Mesothelial cell of epicardium (in vitro differentiated cells): ENCODE measurements at regions not wholly inside any gene's neighbourhood (a gene's known extent, or its start where the extent isn't known, plus 50 kb on each side); places are given as distances from the start of the nearest gene placed in this dataset.

Experiments
- DNase-seq, 2 experiments: peaks; one replicate each; pipeline ENCODE4 v3.0.0; 2021; ENCODE audit warnings: low spot score in 2 of 2; ENCODE audit not compliant: unreplicated experiment in 2 of 2
- H3K27ac Mint-ChIP-seq: 2 replicates; pipeline ENCODE4 v1.8.0; 2021; ENCODE audit warnings: mixed read lengths
- H3K27me3 Mint-ChIP-seq: 2 replicates; pipeline ENCODE4 v1.8.0; 2021; ENCODE audit warnings: low read depth, mixed read lengths
- H3K36me3 Mint-ChIP-seq: 2 replicates; pipeline ENCODE4 v1.8.0; 2021; ENCODE audit warnings: mixed read lengths
- H3K4me1 Mint-ChIP-seq: 2 replicates; pipeline ENCODE4 v1.8.0; 2021; ENCODE audit warnings: mixed read lengths
- H3K4me3 Mint-ChIP-seq: 2 replicates; pipeline ENCODE4 v1.8.0; 2021; ENCODE audit warnings: mild to moderate bottlenecking, moderate library complexity, mixed read lengths
- H3K9me3 Mint-ChIP-seq: 2 replicates; pipeline ENCODE4 v1.8.0; 2021; ENCODE audit warnings: mixed read lengths
- TF ChIP-seq, protein P1 (sequence below): fragments of 200-600 bp; sonication (generic); IDR thresholded peaks from one replicate; pipeline ENCODE4 v1.5.0; 2021; ENCODE audit warnings: antibody characterized with exemption; ENCODE audit not compliant: unreplicated experiment

DNA sequence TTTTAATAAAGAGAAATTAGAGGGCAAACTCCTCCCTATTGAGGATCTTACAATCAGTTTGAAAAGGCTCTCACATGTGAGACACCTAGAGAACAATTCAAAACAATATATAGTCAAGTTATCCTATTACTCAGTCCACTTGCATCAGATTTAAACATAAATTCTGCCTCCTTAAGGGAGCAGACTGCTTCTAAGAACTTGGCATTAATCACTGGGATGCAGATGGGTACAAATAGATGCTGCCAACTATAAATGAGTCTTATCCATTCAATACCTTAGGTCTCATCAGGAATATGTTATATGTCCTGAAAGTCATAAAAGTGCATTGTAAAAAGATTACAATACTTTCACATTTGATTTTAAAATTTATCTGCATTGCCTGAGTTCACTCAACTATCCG lies 269.3 kb upstream of the KIRREL3 start:
- Mint-ChIP-seq H3K27ac (no peak overlapping the region), H3K36me3 (no peaks in the 10 kb centered on the region), H3K9me3 (peaks cover 5% of the 10 kb centered on the region), H3K27me3 (peaks cover 6% of the 10 kb centered on the region), H3K4me1 (peaks cover 5% of the 10 kb centered on the region), H3K4me3 (no peak overlapping the region)
- no peak for DNase-seq
- TF ChIP-seq, protein P1, sequence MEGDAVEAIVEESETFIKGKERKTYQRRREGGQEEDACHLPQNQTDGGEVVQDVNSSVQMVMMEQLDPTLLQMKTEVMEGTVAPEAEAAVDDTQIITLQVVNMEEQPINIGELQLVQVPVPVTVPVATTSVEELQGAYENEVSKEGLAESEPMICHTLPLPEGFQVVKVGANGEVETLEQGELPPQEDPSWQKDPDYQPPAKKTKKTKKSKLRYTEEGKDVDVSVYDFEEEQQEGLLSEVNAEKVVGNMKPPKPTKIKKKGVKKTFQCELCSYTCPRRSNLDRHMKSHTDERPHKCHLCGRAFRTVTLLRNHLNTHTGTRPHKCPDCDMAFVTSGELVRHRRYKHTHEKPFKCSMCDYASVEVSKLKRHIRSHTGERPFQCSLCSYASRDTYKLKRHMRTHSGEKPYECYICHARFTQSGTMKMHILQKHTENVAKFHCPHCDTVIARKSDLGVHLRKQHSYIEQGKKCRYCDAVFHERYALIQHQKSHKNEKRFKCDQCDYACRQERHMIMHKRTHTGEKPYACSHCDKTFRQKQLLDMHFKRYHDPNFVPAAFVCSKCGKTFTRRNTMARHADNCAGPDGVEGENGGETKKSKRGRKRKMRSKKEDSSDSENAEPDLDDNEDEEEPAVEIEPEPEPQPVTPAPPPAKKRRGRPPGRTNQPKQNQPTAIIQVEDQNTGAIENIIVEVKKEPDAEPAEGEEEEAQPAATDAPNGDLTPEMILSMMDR = no peak

- H3K27ac Mint-ChIP-seq = no peak overlapping the region
- H3K36me3 Mint-ChIP-seq = no peaks in the 10 kb centered on the region
- TF ChIP-seq, protein P1 = no peak
- DNase-seq = no peak
- peaks cover 6% of the 10 kb centered on the region for H3K27me3 Mint-ChIP-seq
- H3K9me3 Mint-ChIP-seq = peaks cover 5% of the 10 kb centered on the region
- no peak overlapping the region for H3K4me3 Mint-ChIP-seq
- H3K4me1 Mint-ChIP-seq = peaks cover 2% of the 10 kb centered on the region
Observed at GRCh38 chr11:127268932-127269331, 268.4 kb upstream of the KIRREL3 start.

DNA sequence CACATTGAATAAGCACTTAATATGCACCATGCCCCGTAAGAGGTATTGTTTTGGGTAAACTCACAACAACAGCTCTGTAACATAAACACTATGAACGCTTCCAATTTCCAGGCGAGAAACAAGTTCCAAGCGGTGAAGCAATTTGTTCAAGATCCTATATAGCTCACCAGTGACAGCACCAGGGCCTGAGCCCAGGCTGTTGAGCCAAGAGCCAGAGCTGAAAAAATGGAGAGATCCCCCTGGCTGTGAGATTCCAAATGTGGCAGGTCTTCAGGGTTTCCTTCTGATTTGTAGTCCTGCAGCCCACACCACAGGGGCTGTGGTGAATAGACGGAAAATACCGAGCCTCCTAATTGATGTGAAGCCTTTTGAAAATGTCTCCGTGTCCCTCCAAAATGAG lies 268.0 kb upstream of the KIRREL3 start:
- Mint-ChIP-seq H3K4me1 (peaks cover 2% of the 10 kb centered on the region), H3K36me3 (no peaks in the 10 kb centered on the region), H3K27me3 (peaks cover 6% of the 10 kb centered on the region), H3K9me3 (peaks cover 5% of the 10 kb centered on the region), H3K4me3 (no peak overlapping the region), H3K27ac (no peak overlapping the region)
- TF ChIP-seq, protein P1 = no peak
- no peak for DNase-seq

DNA sequence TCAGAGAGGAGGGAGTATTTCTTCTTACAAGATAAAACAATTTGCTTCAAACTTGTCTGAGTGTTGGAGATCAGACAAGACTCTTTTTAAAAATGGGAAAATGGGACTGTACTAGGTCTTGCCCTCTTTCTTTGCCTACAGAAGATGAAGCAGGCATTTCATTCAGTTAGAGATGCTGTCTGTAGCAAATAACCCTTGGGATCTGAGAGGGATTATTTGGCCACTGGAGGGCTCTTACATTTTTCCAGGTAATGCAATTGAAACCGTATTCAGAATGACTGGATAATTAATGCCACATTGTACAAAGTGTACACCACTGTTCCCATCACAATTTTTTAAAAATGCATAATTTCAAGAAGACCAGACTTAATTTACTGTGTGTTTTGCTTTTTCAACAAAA lies 258.5 kb upstream of the KIRREL3 start:
- no peak for DNase-seq
- H3K27me3 Mint-ChIP-seq = peaks cover 18% of the 10 kb centered on the region
- H3K27ac Mint-ChIP-seq = no peak overlapping the region
- H3K4me3 Mint-ChIP-seq = no peak overlapping the region
- TF ChIP-seq, protein P1 = no peak
- H3K36me3 Mint-ChIP-seq = no peaks in the 10 kb centered on the region
- H3K4me1 Mint-ChIP-seq = no peaks in the 10 kb centered on the region
- no peaks in the 10 kb centered on the region for H3K9me3 Mint-ChIP-seq

GRCh38 chr11:127255209-127255608 lies 254.6 kb upstream of the KIRREL3 start:
- no peak overlapping the region for H3K27ac Mint-ChIP-seq
- H3K36me3 Mint-ChIP-seq = no peaks in the 10 kb centered on the region
- TF ChIP-seq, protein P1 = no peak
- H3K4me3 Mint-ChIP-seq = no peak overlapping the region
- DNase-seq = no peak
- H3K27me3 Mint-ChIP-seq = peaks cover 11% of the 10 kb centered on the region
- no peaks in the 10 kb centered on the region for H3K9me3 Mint-ChIP-seq
- H3K4me1 Mint-ChIP-seq = no peaks in the 10 kb centered on the region

DNA sequence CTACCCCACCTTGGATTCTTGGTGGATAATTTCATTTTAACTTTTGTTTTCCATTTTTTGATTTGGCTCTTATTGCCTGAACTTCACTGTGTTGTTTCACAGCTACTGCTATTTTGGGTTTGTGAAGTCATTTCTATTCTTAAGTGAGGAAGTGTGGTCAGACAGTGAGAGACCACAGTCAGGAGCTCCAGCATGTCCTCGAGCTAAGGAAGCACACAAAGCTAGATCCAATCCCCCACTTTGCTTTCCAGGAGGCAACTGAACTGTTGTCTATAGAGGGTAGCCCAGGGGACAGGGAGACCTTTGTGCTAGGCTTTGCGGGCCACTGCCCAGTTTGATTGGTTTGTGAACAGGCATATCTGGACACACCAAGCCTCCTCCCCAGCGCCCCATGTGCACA lies 251.8 kb upstream of the KIRREL3 start:
- no peak for DNase-seq
- H3K27me3 Mint-ChIP-seq = peaks cover 6% of the 10 kb centered on the region
- H3K27ac Mint-ChIP-seq = no peak overlapping the region

More for the DNA sequence above, 251.8 kb upstream of the KIRREL3 start:
- H3K4me3 Mint-ChIP-seq = no peak overlapping the region
- no peaks in the 10 kb centered on the region for H3K4me1 Mint-ChIP-seq
- H3K9me3 Mint-ChIP-seq = no peaks in the 10 kb centered on the region
- H3K36me3 Mint-ChIP-seq = no peaks in the 10 kb centered on the region
- TF ChIP-seq, protein P1 = no peak
